Prostate gland (tissue), 2 donors: ENCODE measurements at regions not wholly inside any gene's neighbourhood (a gene's known extent, or its start where the extent isn't known, plus 50 kb on each side); places are given as distances from the start of the nearest gene placed in this dataset.

Source experiments
- CTCF ChIP-seq, 4 experiments: fragments of 200-600 bp in 2 of 4; fragments of 450-650 bp in 2 of 4; sonication (generic) in 2 of 4; IDR thresholded peaks; 1 replicate in 3 of 4; 2 replicates in 1 of 4; pipeline ENCODE4 v1.5.1; 2016 to 2019; ENCODE audit warnings: antibody characterized with exemption in 4 of 4, mild to moderate bottlenecking in 2 of 4, moderate library complexity in 2 of 4
- POLR2A ChIP-seq: fragments of 450-650 bp; IDR thresholded peaks from one replicate; pipeline ENCODE4 v1.6.1; 2016; ENCODE audit warnings: antibody characterized with exemption, mild to moderate bottlenecking

- TF ChIP-seq POLR2A = no peak
- no peak for TF ChIP-seq CTCF (IDR thresholded peaks at IDR 0.05)
These were observed 147.2 kb downstream of the IZUMO3 start for GRCh38 chr9:24398466-24398865.
